ENCODE measurements at regions not wholly inside any gene's neighbourhood (a gene's known extent, or its start where the extent isn't known, plus 50 kb on each side); places are given as distances from the start of the nearest gene placed in this dataset.
A peak's percentile ranks its signal among the peaks of the same experiment; 100 is the strongest.

GRCh38 chr4:56743550-56743949, 62.5 kb upstream of the HOPX start:
- no peak overlapping the region for H2AFZ ChIP-seq
- H3K4me2 ChIP-seq (ENCODE audit: unreplicated experiment) = no peak overlapping the region
- H3K27ac ChIP-seq = no peak overlapping the region
- H3K9me3 ChIP-seq (ENCODE audit: low read depth) = no peaks in the 10 kb centered on the region
- in situ Hi-C loops (cut with MboI) = no loop called here
- no peak for TF ChIP-seq EZH2phosphoT487 (IDR thresholded peaks at IDR 0.05; ENCODE audit: insufficient read depth, low read depth)
- no peak for TF ChIP-seq EZH2 (IDR thresholded peaks at IDR 0.05; ENCODE audit: insufficient read depth, poor library complexity, severe bottlenecking)
- H3K4me1 ChIP-seq (ENCODE audit: insufficient read depth) = peaks cover 10% of the 10 kb centered on the region; the same call in 1 of the 2 replicates
- H3K9me2 ChIP-seq (ENCODE audit: insufficient read depth) = no peaks in the 10 kb centered on the region
- 0 to 10% methylated on average over 1 of the region's 1 CpG for WGBS, 2 experiments (ENCODE audit: low coverage in 1 of 2, low lambda C conversion rate in 2 of 2, missing lambda C conversion rate in 2 of 2)
- no peak overlapping the region for H3K9ac ChIP-seq
- no peaks in the 10 kb centered on the region for H3K79me2 ChIP-seq (ENCODE audit: insufficient read depth)
- H3F3A ChIP-seq (ENCODE audit: insufficient read depth) = peaks cover 9% of the 10 kb centered on the region; the same call in 1 of the 2 replicates
- no peak for DNase-seq
- peaks cover 7% of the 10 kb centered on the region for H3K27me3 ChIP-seq (replicated peaks; ENCODE audit: insufficient read depth)
- H4K20me1 ChIP-seq (ENCODE audit: insufficient read depth) = no peaks in the 10 kb centered on the region
- no peak overlapping the region for H3K4me3 ChIP-seq
- no peaks in the 10 kb centered on the region for H3K36me3 ChIP-seq (ENCODE audit: low read depth)

- Histone ChIP-seq H3K4me1 (ENCODE audit: insufficient read depth) (peaks cover 10% of the 10 kb centered on the region; the same call in 1 of the 2 replicates), H3K9me3 (ENCODE audit: low read depth) (no peaks in the 10 kb centered on the region), H3K4me3 (no peak overlapping the region), H3K36me3 (ENCODE audit: low read depth) (no peaks in the 10 kb centered on the region), H4K20me1 (ENCODE audit: insufficient read depth) (no peaks in the 10 kb centered on the region), H3K9ac (no peak overlapping the region), H3K9me2 (ENCODE audit: insufficient read depth) (no peaks in the 10 kb centered on the region), H3F3A (ENCODE audit: insufficient read depth) (peaks cover 9% of the 10 kb centered on the region; the same call in 1 of the 2 replicates), H2AFZ (peak overlapping the region; percentile 41; the same call in 1 of the 2 replicates), H3K4me2 (ENCODE audit: unreplicated experiment) (no peak overlapping the region), H3K27me3 (replicated peaks; ENCODE audit: insufficient read depth) (peaks cover 17% of the 10 kb centered on the region), H3K79me2 (ENCODE audit: insufficient read depth) (no peaks in the 10 kb centered on the region), H3K27ac (peak overlapping the region; percentile 31; the same call in 1 of the 2 replicates)
- DNase-seq = peak; percentile 58
- no peak for TF ChIP-seq EZH2phosphoT487 (IDR thresholded peaks at IDR 0.05; ENCODE audit: insufficient read depth, low read depth)
- TF ChIP-seq EZH2 (IDR thresholded peaks at IDR 0.05; ENCODE audit: insufficient read depth, poor library complexity, severe bottlenecking) = no peak
- 49 to 51% methylated on average over 8 of the region's 8 CpGs for WGBS, 2 experiments (ENCODE audit: low coverage in 1 of 2, low lambda C conversion rate in 2 of 2, missing lambda C conversion rate in 2 of 2)
- in situ Hi-C loops (cut with MboI) = no loop called here
Measured at GRCh38 chr4:56742080-56742871, 61.2 kb upstream of the HOPX start.

GRCh38 chr4:56741595-56741994, 60.5 kb upstream of the HOPX start:
- in situ Hi-C loops (cut with MboI) = no loop called here
- DNase-seq = no peak
- TF ChIP-seq EZH2phosphoT487 (IDR thresholded peaks at IDR 0.05; ENCODE audit: insufficient read depth, low read depth) (no peak), EZH2 (IDR thresholded peaks at IDR 0.05; ENCODE audit: insufficient read depth, poor library complexity, severe bottlenecking) (no peak)
- H3K9ac ChIP-seq = no peak overlapping the region
- no peaks in the 10 kb centered on the region for H3K9me3 ChIP-seq (ENCODE audit: low read depth)
- peaks cover 17% of the 10 kb centered on the region for H3K27me3 ChIP-seq (replicated peaks; ENCODE audit: insufficient read depth)
- no peaks in the 10 kb centered on the region for H3K79me2 ChIP-seq (ENCODE audit: insufficient read depth)
- peaks cover 9% of the 10 kb centered on the region; the same call in 1 of the 2 replicates for H3F3A ChIP-seq (ENCODE audit: insufficient read depth)
- H3K4me3 ChIP-seq = no peak overlapping the region
- H3K27ac ChIP-seq = no peak overlapping the region
- H3K36me3 ChIP-seq (ENCODE audit: low read depth) = no peaks in the 10 kb centered on the region
- no peaks in the 10 kb centered on the region for H3K9me2 ChIP-seq (ENCODE audit: insufficient read depth)
- H2AFZ ChIP-seq = no peak overlapping the region
- no peak overlapping the region for H3K4me2 ChIP-seq (ENCODE audit: unreplicated experiment)
- no peaks in the 10 kb centered on the region for H4K20me1 ChIP-seq (ENCODE audit: insufficient read depth)
- peaks cover 10% of the 10 kb centered on the region; the same call in 1 of the 2 replicates for H3K4me1 ChIP-seq (ENCODE audit: insufficient read depth)
- WGBS, 2 experiments (ENCODE audit: low coverage in 1 of 2, low lambda C conversion rate in 2 of 2, missing lambda C conversion rate in 2 of 2) = 30 to 35% methylated on average over 1 of the region's 1 CpG

- H3K36me3 ChIP-seq (ENCODE audit: low read depth) = no peaks in the 10 kb centered on the region
- no peak overlapping the region for H3K4me2 ChIP-seq (ENCODE audit: unreplicated experiment)
- peaks cover 17% of the 10 kb centered on the region for H3K27me3 ChIP-seq (replicated peaks; ENCODE audit: insufficient read depth)
- in situ Hi-C loops (cut with MboI) = no loop called here
- H3K9me2 ChIP-seq (ENCODE audit: insufficient read depth) = no peaks in the 10 kb centered on the region
- H3F3A ChIP-seq (ENCODE audit: insufficient read depth) = peaks cover 9% of the 10 kb centered on the region; the same call in 1 of the 2 replicates
- TF ChIP-seq EZH2phosphoT487 (IDR thresholded peaks at IDR 0.05; ENCODE audit: insufficient read depth, low read depth) (no peak), EZH2 (IDR thresholded peaks at IDR 0.05; ENCODE audit: insufficient read depth, poor library complexity, severe bottlenecking) (no peak)
- peak; percentile 44 for DNase-seq
- no peak overlapping the region for H2AFZ ChIP-seq
- H3K9ac ChIP-seq = no peak overlapping the region
- H3K9me3 ChIP-seq (ENCODE audit: low read depth) = no peaks in the 10 kb centered on the region
- peaks cover 10% of the 10 kb centered on the region; the same call in 1 of the 2 replicates for H3K4me1 ChIP-seq (ENCODE audit: insufficient read depth)
- no peak overlapping the region for H3K4me3 ChIP-seq
- 4 to 6% methylated on average over 4 of the region's 4 CpGs for WGBS, 2 experiments (ENCODE audit: low coverage in 1 of 2, low lambda C conversion rate in 2 of 2, missing lambda C conversion rate in 2 of 2)
- H3K79me2 ChIP-seq (ENCODE audit: insufficient read depth) = no peaks in the 10 kb centered on the region
- H3K27ac ChIP-seq = no peak overlapping the region
- H4K20me1 ChIP-seq (ENCODE audit: insufficient read depth) = no peaks in the 10 kb centered on the region
Measured at GRCh38 chr4:56739066-56739777, 58.1 kb upstream of the HOPX start.
